GM18519 (cell line): ENCODE measurements at regions not wholly inside any gene's neighbourhood (a gene's known extent, or its start where the extent isn't known, plus 50 kb on each side); places are given as distances from the start of the nearest gene placed in this dataset.
"Not testable (repeated sequence)": the region's sequence is repeated elsewhere in the genome, so short reads cannot be mapped to it uniquely, and the experiment has no call there.

ENCODE experiments used
- ATAC-seq: cut with Tn5 transposase; IDR thresholded peaks from one replicate; pipeline ENCODE4 v1.9.1; 2021; ENCODE audit warnings: mild to moderate bottlenecking, moderate library complexity; ENCODE audit not compliant: unreplicated experiment, low FRiP score

- no peak for ATAC-seq
Measured at GRCh38 chr15:91649831-91650321, 203.6 kb upstream of the SLCO3A1 start.

GRCh38 chr15:91651251-91651650, 202.3 kb upstream of the SLCO3A1 start:
- ATAC-seq = no peak

GRCh38 chr15:91652610-91653207, 200.8 kb upstream of the SLCO3A1 start:
- no peak for ATAC-seq

- not testable (repeated sequence) for ATAC-seq
Measured at GRCh38 chr15:91655563-91656290, 197.8 kb upstream of the SLCO3A1 start.

- no peak for ATAC-seq
Measured at GRCh38 chr15:91660174-91660649, 193.3 kb upstream of the SLCO3A1 start.

GRCh38 chr15:91664224-91664836, 189.2 kb upstream of the SLCO3A1 start:
- ATAC-seq = no peak

- no peak for ATAC-seq
Measured at GRCh38 chr15:91665212-91665611, 188.3 kb upstream of the SLCO3A1 start.

GRCh38 chr15:91668370-91668769, 185.1 kb upstream of the SLCO3A1 start:
- no peak for ATAC-seq

- ATAC-seq = no peak
Measured at GRCh38 chr15:91670108-91670507, 183.4 kb upstream of the SLCO3A1 start.

- no peak for ATAC-seq
Measured at GRCh38 chr15:91678003-91678402, 175.5 kb upstream of the SLCO3A1 start.

- no peak for ATAC-seq
Measured at GRCh38 chr15:91679447-91679846, 174.1 kb upstream of the SLCO3A1 start.

GRCh38 chr15:91685436-91685835, 168.1 kb upstream of the SLCO3A1 start:
- ATAC-seq = no peak

- no peak for ATAC-seq
Measured at GRCh38 chr15:91688811-91689210, 164.7 kb upstream of the SLCO3A1 start.

GRCh38 chr15:91689377-91689776, 164.1 kb upstream of the SLCO3A1 start:
- ATAC-seq = no peak

- ATAC-seq = no peak
Measured at GRCh38 chr15:91692596-91692995, 160.9 kb upstream of the SLCO3A1 start.

GRCh38 chr15:91694131-91694830, 159.2 kb upstream of the SLCO3A1 start:
- no peak for ATAC-seq

- ATAC-seq = no peak
Measured at GRCh38 chr15:91694831-91695210, 158.7 kb upstream of the SLCO3A1 start.

- ATAC-seq = no peak
Measured at GRCh38 chr15:91695799-91696198, 157.7 kb upstream of the SLCO3A1 start.

- ATAC-seq = no peak
Measured at GRCh38 chr15:91696981-91697380, 156.5 kb upstream of the SLCO3A1 start.

GRCh38 chr15:91698241-91698640, 155.3 kb upstream of the SLCO3A1 start:
- ATAC-seq = no peak

GRCh38 chr15:91699741-91700140, 153.8 kb upstream of the SLCO3A1 start:
- ATAC-seq = no peak
